ENCODE measurements at regions not wholly inside any gene's neighbourhood (a gene's known extent, or its start where the extent isn't known, plus 50 kb on each side); places are given as distances from the start of the nearest gene placed in this dataset.
A peak's percentile ranks its signal among the peaks of the same experiment; 100 is the strongest.

- TF ChIP-seq POLR2A (IDR thresholded peaks at IDR 0.05; ENCODE audit: low read depth, low read length) (no peak), RFX5 (IDR thresholded peaks at IDR 0.05; ENCODE audit: low read depth, low read length) (no peak), SMC3 (IDR thresholded peaks at IDR 0.05; ENCODE audit: low read depth, low read length) (no peak), CTCF (conservative IDR thresholded peaks at IDR 0.05; ENCODE audit: low read depth, low read length) (no peak), MAFK (IDR thresholded peaks at IDR 0.05; ENCODE audit: low read depth, low read length) (0 out of 2 replicates have a peak, but pooled peaks have one; percentile 30)
These were observed 125.1 kb upstream of the FRG1 start for GRCh38 chr4:189815404-189816192.

Data from IMR-90 (cell line).